Epithelial cell of prostate (primary cell): ENCODE measurements at regions not wholly inside any gene's neighbourhood (a gene's known extent, or its start where the extent isn't known, plus 50 kb on each side); places are given as distances from the start of the nearest gene placed in this dataset.

ENCODE experiments used
- DNase-seq: peaks from one replicate; pipeline ENCODE4 v3.0.0-alpha.2; 2011; ENCODE audit warnings: low read depth, low spot score
- H3K27ac ChIP-seq: fragments of 450-650 bp; 2 replicates; pipeline ENCODE4 v1.5.1; 2017; ENCODE audit warnings: mild to moderate bottlenecking

- H3K27ac ChIP-seq: no peak overlapping the region
- no peak for DNase-seq
Measured at GRCh38 chr6:165889636-165890403, 226.8 kb upstream of the PDE10A start.

- no peak overlapping the region for H3K27ac ChIP-seq
- DNase-seq: no peak
Measured at GRCh38 chr6:165886169-165886568, 223.1 kb upstream of the PDE10A start.

- no peak for DNase-seq
- no peak overlapping the region for H3K27ac ChIP-seq
Measured at GRCh38 chr6:165884813-165885765, 222.0 kb upstream of the PDE10A start.

GRCh38 chr6:165883851-165884640, 221.0 kb upstream of the PDE10A start:
- no peak overlapping the region for H3K27ac ChIP-seq

GRCh38 chr6:165881806-165882205, 218.8 kb upstream of the PDE10A start:
- H3K27ac ChIP-seq: no peak overlapping the region
- DNase-seq: no peak

More at GRCh38 chr6:165883851-165884640, 221.0 kb upstream of the PDE10A start:
- DNase-seq: no peak

- no peak for DNase-seq
- no peak overlapping the region for H3K27ac ChIP-seq
Measured at GRCh38 chr6:165880686-165881085, 217.6 kb upstream of the PDE10A start.

GRCh38 chr6:165877773-165878172, 214.7 kb upstream of the PDE10A start:
- DNase-seq: no peak
- H3K27ac ChIP-seq: no peak overlapping the region

GRCh38 chr6:165877192-165877591, 214.2 kb upstream of the PDE10A start:
- H3K27ac ChIP-seq: no peak overlapping the region
- no peak for DNase-seq

GRCh38 chr6:165876588-165876987, 213.5 kb upstream of the PDE10A start:
- no peak overlapping the region for H3K27ac ChIP-seq
- no peak for DNase-seq

GRCh38 chr6:165875946-165876345, 212.9 kb upstream of the PDE10A start:
- H3K27ac ChIP-seq: no peak overlapping the region
- no peak for DNase-seq

- H3K27ac ChIP-seq: no peak overlapping the region
- DNase-seq: no peak
Measured at GRCh38 chr6:165873976-165874375, 210.9 kb upstream of the PDE10A start.

- no peak overlapping the region for H3K27ac ChIP-seq
- no peak for DNase-seq
Measured at GRCh38 chr6:165872811-165873210, 209.8 kb upstream of the PDE10A start.

- no peak overlapping the region for H3K27ac ChIP-seq
- no peak for DNase-seq
Measured at GRCh38 chr6:165872311-165872710, 209.3 kb upstream of the PDE10A start.

GRCh38 chr6:165871571-165871970, 208.5 kb upstream of the PDE10A start:
- DNase-seq: no peak
- no peak overlapping the region for H3K27ac ChIP-seq

GRCh38 chr6:165869526-165869925, 206.5 kb upstream of the PDE10A start:
- DNase-seq: no peak
- H3K27ac ChIP-seq: no peak overlapping the region

- no peak for DNase-seq
- H3K27ac ChIP-seq: no peak overlapping the region
Measured at GRCh38 chr6:165864925-165865324, 201.9 kb upstream of the PDE10A start.

GRCh38 chr6:165864218-165864617, 201.2 kb upstream of the PDE10A start:
- no peak overlapping the region for H3K27ac ChIP-seq
- DNase-seq: no peak

GRCh38 chr6:165863801-165864200, 200.8 kb upstream of the PDE10A start:
- DNase-seq: no peak

GRCh38 chr6:165862813-165863212, 199.8 kb upstream of the PDE10A start:
- DNase-seq: no peak
- no peak overlapping the region for H3K27ac ChIP-seq

More at GRCh38 chr6:165863801-165864200, 200.8 kb upstream of the PDE10A start:
- no peak overlapping the region for H3K27ac ChIP-seq

GRCh38 chr6:165861226-165861625, 198.2 kb upstream of the PDE10A start:
- DNase-seq: no peak
- H3K27ac ChIP-seq: no peak overlapping the region
